ENCODE measurements at regions not wholly inside any gene's neighbourhood (a gene's known extent, or its start where the extent isn't known, plus 50 kb on each side); places are given as distances from the start of the nearest gene placed in this dataset.

DNA sequence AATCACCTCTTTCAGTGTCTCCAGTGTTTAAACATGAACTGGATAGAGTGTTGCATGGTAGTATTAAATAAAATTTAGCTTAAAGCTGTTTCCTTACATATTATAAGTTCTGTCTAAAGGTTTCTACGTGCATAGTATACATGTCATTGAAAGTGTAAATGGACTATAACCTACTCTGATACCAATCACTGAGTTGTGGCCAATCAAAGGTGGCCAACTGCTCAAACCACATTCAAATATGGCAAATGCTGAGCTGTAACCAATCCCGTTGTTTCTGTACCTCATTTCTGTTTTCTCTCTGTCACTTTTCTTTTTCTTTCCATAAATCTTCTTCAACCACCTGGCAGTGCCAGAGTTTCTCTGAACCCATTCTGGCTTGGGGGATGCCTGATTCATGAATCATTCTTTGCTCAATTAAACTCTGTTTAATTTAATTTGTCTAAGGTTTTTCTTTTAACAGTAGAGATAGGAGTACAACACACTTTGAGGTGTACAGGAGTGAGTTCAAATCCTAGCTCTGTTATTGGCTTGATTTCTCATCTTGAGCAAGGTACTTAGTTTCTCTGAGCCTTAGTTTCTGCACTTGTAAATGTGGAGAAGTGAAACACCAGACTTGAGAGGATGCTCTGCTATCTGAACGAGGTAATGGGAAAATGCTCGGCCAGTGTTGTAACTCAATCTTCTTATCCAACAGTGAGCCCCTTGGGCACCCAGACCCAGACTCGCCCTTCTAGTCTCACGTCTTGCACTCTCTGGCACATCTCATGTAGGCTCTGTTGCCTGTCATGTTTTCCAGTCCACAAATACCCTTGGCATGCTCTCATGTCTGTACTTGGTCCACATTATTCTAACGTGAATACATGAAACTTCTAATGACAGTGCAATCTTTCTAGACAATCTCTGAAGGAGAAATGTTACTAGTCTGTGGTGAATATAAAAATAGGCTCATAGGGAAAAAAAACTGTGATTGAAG, 228.0 kb downstream of the PIK3C3 start (continued):
- TF ChIP-seq, protein P1, sequence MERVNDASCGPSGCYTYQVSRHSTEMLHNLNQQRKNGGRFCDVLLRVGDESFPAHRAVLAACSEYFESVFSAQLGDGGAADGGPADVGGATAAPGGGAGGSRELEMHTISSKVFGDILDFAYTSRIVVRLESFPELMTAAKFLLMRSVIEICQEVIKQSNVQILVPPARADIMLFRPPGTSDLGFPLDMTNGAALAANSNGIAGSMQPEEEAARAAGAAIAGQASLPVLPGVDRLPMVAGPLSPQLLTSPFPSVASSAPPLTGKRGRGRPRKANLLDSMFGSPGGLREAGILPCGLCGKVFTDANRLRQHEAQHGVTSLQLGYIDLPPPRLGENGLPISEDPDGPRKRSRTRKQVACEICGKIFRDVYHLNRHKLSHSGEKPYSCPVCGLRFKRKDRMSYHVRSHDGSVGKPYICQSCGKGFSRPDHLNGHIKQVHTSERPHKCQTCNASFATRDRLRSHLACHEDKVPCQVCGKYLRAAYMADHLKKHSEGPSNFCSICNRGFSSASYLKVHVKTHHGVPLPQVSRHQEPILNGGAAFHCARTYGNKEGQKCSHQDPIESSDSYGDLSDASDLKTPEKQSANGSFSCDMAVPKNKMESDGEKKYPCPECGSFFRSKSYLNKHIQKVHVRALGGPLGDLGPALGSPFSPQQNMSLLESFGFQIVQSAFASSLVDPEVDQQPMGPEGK (CRISPR knock-in tag; IDR thresholded peaks at IDR 0.05; ENCODE audit: borderline replicate concordance) = no peak
- TF ChIP-seq NCOA4 (IDR thresholded peaks at IDR 0.05; ENCODE audit: partially characterized antibody) (no peak), EHMT2 (IDR thresholded peaks at IDR 0.05) (no peak), DIDO1 (tag; IDR thresholded peaks at IDR 0.05; ENCODE audit: low read depth) (no peak), ZEB2 (IDR thresholded peaks at IDR 0.05) (no peak), MBD2 (IDR thresholded peaks at IDR 0.05; ENCODE audit: borderline replicate concordance, low read depth) (no peak), SETDB1 (IDR thresholded peaks at IDR 0.05; ENCODE audit: low read length) (no peak)
- TF ChIP-seq, protein P2, sequence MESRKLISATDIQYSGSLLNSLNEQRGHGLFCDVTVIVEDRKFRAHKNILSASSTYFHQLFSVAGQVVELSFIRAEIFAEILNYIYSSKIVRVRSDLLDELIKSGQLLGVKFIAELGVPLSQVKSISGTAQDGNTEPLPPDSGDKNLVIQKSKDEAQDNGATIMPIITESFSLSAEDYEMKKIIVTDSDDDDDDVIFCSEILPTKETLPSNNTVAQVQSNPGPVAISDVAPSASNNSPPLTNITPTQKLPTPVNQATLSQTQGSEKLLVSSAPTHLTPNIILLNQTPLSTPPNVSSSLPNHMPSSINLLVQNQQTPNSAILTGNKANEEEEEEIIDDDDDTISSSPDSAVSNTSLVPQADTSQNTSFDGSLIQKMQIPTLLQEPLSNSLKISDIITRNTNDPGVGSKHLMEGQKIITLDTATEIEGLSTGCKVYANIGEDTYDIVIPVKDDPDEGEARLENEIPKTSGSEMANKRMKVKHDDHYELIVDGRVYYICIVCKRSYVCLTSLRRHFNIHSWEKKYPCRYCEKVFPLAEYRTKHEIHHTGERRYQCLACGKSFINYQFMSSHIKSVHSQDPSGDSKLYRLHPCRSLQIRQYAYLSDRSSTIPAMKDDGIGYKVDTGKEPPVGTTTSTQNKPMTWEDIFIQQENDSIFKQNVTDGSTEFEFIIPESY (CRISPR knock-in tag; IDR thresholded peaks at IDR 0.05) = no peak
